Activated T-cell treated with anti-CD3 and anti-CD28 coated beads, Interleukin-2, amount 50 U/mL, for 4 hours (primary cell): ENCODE measurements at regions not wholly inside any gene's neighbourhood (a gene's known extent, or its start where the extent isn't known, plus 50 kb on each side); places are given as distances from the start of the nearest gene placed in this dataset.
"Not testable (repeated sequence)": the region's sequence is repeated elsewhere in the genome, so short reads cannot be mapped to it uniquely, and the experiment has no call there.

Experiments used
- ATAC-seq, 2 donors: fragments of 200-7000 bp; cut with Tn5 transposase; one replicate each; pipeline ENCODE4 v1.10.0; 2021
- DNase-seq: peaks from one replicate; pipeline ENCODE4 v3.0.0-alpha.2; 2020
- H3K27me3 Mint-ChIP-seq: one replicate; pipeline ENCODE4 v1.8.0; 2021; ENCODE audit warnings: low read depth, mixed read lengths
- H3K36me3 Mint-ChIP-seq: one replicate; pipeline ENCODE4 v1.8.0; 2022; ENCODE audit warnings: mixed read lengths; ENCODE audit not compliant: insufficient read depth
- H3K4me1 Mint-ChIP-seq: one replicate; pipeline ENCODE4 v1.8.0; 2021; ENCODE audit warnings: low read depth, mixed read lengths
- H3K4me3 Mint-ChIP-seq: one replicate; pipeline ENCODE4 v1.8.0; 2021; ENCODE audit warnings: mild to moderate bottlenecking, moderate library complexity, mixed read lengths
- H3K9me3 Mint-ChIP-seq: one replicate; pipeline ENCODE4 v1.8.0; 2021; ENCODE audit warnings: mixed read lengths

DNA sequence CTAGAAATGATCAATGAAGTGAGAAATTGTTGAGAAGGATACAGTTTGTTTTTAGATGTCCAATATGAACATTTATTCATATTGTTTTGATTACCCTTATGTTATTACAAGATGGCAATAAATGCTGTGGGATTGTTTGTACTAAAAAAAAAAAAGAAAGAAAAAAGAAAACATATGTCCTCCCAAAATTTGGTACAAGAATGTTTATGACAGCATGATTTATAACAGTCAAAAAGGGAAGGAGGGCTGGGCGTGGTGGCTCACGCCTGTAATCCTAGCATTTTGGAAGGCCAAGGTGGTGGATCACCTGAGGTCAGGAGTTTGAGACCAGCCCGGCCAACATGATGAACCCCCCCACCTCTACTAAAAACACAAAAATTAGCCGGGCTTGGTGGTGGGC is 78.5 kb upstream of the ID2 start:
- DNase-seq, ATAC-seq, H3K27me3 Mint-ChIP-seq, H3K9me3 Mint-ChIP-seq, H3K4me3 Mint-ChIP-seq, H3K4me1 Mint-ChIP-seq, H3K36me3 Mint-ChIP-seq: not testable (repeated sequence)

- H3K27me3 Mint-ChIP-seq = no peaks in the 10 kb centered on the region
- H3K36me3 Mint-ChIP-seq = no peaks in the 10 kb centered on the region
- peaks cover 7% of the 10 kb centered on the region for H3K4me1 Mint-ChIP-seq
- H3K9me3 Mint-ChIP-seq = no peaks in the 10 kb centered on the region
- H3K4me3 Mint-ChIP-seq = no peak overlapping the region
- ATAC-seq = no peak
- no peak for DNase-seq
Observed at GRCh38 chr2:8604262-8604661, 77.6 kb upstream of the ID2 start.

GRCh38 chr2:8605351-8606065 is 76.3 kb upstream of the ID2 start:
- peaks cover 5% of the 10 kb centered on the region for H3K9me3 Mint-ChIP-seq
- no peaks in the 10 kb centered on the region for H3K27me3 Mint-ChIP-seq
- no peak for DNase-seq
- H3K4me1 Mint-ChIP-seq = peaks cover 7% of the 10 kb centered on the region
- ATAC-seq = no peak
- H3K36me3 Mint-ChIP-seq = no peaks in the 10 kb centered on the region
- no peak overlapping the region for H3K4me3 Mint-ChIP-seq

- Mint-ChIP-seq H3K4me3 (no peak overlapping the region), H3K4me1 (peaks cover 7% of the 10 kb centered on the region), H3K9me3 (peaks cover 11% of the 10 kb centered on the region), H3K36me3 (no peaks in the 10 kb centered on the region), H3K27me3 (no peaks in the 10 kb centered on the region)
- DNase-seq (no peak), ATAC-seq (no peak)
Observed at GRCh38 chr2:8606226-8606625, 75.6 kb upstream of the ID2 start.

GRCh38 chr2:8606649-8607550 is 75.0 kb upstream of the ID2 start:
- peaks cover 7% of the 10 kb centered on the region for H3K4me1 Mint-ChIP-seq
- ATAC-seq = no peak
- no peaks in the 10 kb centered on the region for H3K36me3 Mint-ChIP-seq
- no peak for DNase-seq
- H3K27me3 Mint-ChIP-seq = no peaks in the 10 kb centered on the region
- H3K4me3 Mint-ChIP-seq = no peak overlapping the region
- H3K9me3 Mint-ChIP-seq = peaks cover 11% of the 10 kb centered on the region

DNA sequence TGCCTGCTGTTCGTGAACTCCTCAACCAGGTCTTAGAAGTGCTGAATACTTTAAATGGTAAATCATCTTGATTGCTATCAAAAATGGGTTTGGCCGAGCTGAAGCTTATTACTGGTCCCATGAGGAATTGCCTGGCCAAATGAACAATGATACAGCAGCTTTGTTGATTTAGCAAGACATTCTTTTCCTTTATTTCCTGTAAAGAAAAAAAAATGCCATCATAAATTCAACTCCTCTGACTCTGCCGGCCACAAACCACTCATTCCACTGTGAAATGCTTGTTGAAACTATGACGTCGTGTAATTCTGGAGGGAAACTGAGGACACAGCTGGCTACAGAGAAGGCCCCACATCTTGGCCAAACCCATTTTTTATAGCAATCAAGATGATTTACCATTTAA is 74.2 kb upstream of the ID2 start:
- ATAC-seq (no peak), DNase-seq (no peak)
- Mint-ChIP-seq H3K9me3 (peaks cover 11% of the 10 kb centered on the region), H3K27me3 (no peaks in the 10 kb centered on the region), H3K4me3 (no peak overlapping the region), H3K4me1 (peaks cover 7% of the 10 kb centered on the region), H3K36me3 (no peaks in the 10 kb centered on the region)

DNA sequence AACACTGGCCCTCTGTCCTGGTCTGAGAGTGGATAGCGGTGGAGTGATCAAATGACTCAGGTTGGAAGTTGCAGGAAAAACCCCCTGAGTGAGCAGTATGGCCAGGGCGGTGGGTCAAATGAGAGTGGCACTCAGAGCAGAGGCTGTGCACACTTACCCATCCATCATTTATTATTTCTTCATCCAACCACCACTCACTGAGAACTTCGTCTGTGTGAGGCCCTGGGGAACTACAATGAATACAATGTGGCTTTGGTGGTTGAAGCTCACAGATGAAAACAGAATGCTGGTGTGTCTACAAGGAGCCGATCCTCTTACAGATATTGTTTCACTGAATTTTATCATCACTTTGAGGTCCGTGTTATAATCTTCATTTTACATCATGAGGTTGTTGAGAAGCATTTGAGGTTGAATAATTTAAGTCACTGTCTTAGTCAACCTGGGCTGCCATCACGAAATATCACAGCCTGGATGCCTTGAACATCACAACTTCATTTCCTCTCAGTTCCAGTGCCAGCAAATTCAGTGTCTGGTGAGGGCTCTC is 73.4 kb upstream of the ID2 start:
- no peak overlapping the region for H3K4me3 Mint-ChIP-seq
- H3K27me3 Mint-ChIP-seq = no peaks in the 10 kb centered on the region
- peak; percentile 86 to 89 for ATAC-seq
- peaks cover 11% of the 10 kb centered on the region for H3K9me3 Mint-ChIP-seq
- H3K4me1 Mint-ChIP-seq = peaks cover 7% of the 10 kb centered on the region
- DNase-seq = no peak
- no peaks in the 10 kb centered on the region for H3K36me3 Mint-ChIP-seq

DNA sequence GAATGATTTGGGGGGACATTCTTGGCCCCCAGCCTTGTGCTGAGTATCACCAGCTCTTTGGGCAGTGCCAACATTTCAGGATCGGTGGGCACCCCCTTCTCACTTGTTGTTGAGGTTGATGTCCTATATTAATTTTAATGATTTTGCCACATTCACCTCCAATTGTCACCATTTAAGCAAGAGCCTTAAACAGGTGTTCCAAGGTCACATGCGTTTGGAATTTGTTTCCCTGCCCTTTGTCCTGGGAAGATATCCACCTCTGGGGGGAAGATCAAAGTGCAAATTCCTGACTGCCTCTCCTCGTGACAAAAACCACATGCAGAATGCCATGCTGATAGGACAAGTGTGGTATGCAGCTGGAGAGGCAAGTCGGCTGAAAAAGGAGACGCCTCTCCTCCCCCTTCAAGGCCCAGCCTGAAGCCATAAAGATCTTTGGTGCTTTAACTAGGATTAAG is 72.5 kb upstream of the ID2 start:
- no peak for DNase-seq
- peaks cover 7% of the 10 kb centered on the region for H3K4me1 Mint-ChIP-seq
- peaks cover 11% of the 10 kb centered on the region for H3K9me3 Mint-ChIP-seq
- H3K36me3 Mint-ChIP-seq = no peaks in the 10 kb centered on the region
- H3K27me3 Mint-ChIP-seq = no peaks in the 10 kb centered on the region
- H3K4me3 Mint-ChIP-seq = no peak overlapping the region
- no peak for ATAC-seq

DNA sequence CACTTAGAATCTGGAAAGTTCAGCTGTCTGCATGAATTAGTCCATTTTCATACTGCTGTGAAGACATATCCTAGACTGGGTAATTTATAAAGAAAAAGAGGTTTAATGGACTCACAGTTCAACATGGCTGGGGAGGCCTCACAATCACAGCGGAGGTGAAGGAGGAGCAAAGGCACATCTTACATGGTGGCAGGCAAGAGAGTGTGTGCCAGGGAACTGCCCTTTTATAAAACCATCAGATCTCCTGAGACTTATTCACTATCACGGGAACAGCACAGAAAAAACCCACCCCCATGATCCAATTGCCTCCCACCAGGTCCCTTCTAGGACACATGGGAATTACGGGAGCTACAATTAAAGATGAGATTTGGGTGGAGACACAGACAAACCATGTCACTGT is 71.1 kb upstream of the ID2 start:
- H3K27me3 Mint-ChIP-seq, H3K36me3 Mint-ChIP-seq, ATAC-seq, H3K4me1 Mint-ChIP-seq, H3K4me3 Mint-ChIP-seq, DNase-seq: not testable (repeated sequence)
- H3K9me3 Mint-ChIP-seq = peaks cover 11% of the 10 kb centered on the region

GRCh38 chr2:8611246-8611645 is 70.6 kb upstream of the ID2 start:
- peaks cover 11% of the 10 kb centered on the region for H3K9me3 Mint-ChIP-seq
- no peak overlapping the region for H3K4me3 Mint-ChIP-seq
- H3K27me3 Mint-ChIP-seq = no peaks in the 10 kb centered on the region
- peaks cover 7% of the 10 kb centered on the region for H3K4me1 Mint-ChIP-seq
- ATAC-seq (no peak), DNase-seq (no peak)
- no peaks in the 10 kb centered on the region for H3K36me3 Mint-ChIP-seq

- DNase-seq = no peak
- Mint-ChIP-seq H3K4me3 (no peak overlapping the region), H3K27me3 (no peaks in the 10 kb centered on the region), H3K36me3 (no peaks in the 10 kb centered on the region), H3K9me3 (peaks cover 11% of the 10 kb centered on the region), H3K4me1 (peaks cover 7% of the 10 kb centered on the region)
- ATAC-seq = no peak
Observed at GRCh38 chr2:8611700-8612099, 70.2 kb upstream of the ID2 start.

GRCh38 chr2:8612734-8613179 is 69.1 kb upstream of the ID2 start:
- Mint-ChIP-seq H3K4me1 (peaks cover 7% of the 10 kb centered on the region), H3K9me3 (peaks cover 11% of the 10 kb centered on the region), H3K4me3 (no peak overlapping the region), H3K27me3 (no peaks in the 10 kb centered on the region), H3K36me3 (no peaks in the 10 kb centered on the region)
- DNase-seq (no peak), ATAC-seq (no peak)

DNA sequence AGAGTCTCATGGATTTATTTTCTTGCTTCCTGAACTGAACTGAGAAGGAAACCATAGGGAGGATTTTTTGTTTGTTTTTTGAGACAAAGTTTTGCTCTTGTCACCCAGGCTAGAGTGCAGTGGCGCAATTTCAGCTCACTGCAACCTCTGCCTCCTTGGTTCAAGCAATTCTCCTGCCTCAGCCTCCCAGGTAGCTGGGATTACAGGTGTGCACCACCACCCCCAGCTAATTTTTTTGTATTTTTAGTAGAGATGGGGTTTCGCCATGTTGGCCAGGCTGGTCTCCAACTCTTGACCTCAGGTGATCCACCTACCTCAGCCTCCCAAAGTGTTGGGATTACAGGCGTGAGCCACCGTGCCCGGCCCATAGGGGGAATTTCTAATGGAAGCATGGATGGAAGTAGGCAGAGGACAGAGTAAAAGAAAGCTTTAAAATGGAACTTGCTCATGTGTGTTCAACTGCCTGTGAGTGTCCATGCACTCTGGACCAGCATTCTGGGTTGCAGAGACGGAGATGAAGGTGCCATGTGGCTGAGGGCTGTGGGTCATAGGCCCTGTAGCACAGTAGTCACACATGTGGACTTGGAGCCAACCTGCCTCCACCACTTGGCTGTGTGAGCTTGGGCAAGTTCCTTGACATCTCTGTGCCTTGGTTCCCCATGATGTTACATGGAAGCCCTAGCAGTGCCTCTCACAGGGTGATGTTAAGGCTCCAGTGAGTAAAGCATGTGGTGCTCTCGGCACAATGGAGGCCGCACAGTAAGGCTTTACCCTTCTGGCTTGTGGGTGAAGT is 68.5 kb upstream of the ID2 start:
- H3K36me3 Mint-ChIP-seq, H3K4me3 Mint-ChIP-seq, H3K27me3 Mint-ChIP-seq, ATAC-seq, H3K4me1 Mint-ChIP-seq, DNase-seq: not testable (repeated sequence)
- H3K9me3 Mint-ChIP-seq = peaks cover 11% of the 10 kb centered on the region

DNA sequence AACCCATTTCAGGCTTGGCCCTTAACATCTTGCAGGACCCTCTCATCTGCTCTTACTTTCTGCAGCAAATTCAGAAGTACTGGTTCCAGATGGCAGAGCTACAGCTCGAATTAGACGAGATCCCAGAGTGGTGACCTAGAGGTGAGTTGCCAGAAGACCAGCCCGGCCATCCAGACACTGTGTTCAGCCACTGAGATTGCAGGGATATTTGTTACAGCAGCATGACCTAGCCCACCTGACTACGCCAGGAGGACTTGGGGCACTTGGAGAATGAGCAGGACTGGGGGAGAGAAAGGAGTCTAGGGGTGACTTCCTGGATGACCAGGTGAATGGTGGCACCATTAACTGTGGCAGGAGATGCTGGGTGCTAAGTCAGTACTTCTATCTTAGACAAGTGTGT is 67.2 kb upstream of the ID2 start:
- ATAC-seq (no peak), DNase-seq (no peak)
- no peaks in the 10 kb centered on the region for H3K4me1 Mint-ChIP-seq
- no peaks in the 10 kb centered on the region for H3K36me3 Mint-ChIP-seq
- no peaks in the 10 kb centered on the region for H3K27me3 Mint-ChIP-seq
- H3K4me3 Mint-ChIP-seq = no peak overlapping the region
- H3K9me3 Mint-ChIP-seq = peaks cover 11% of the 10 kb centered on the region
